GM18507 (cell line): ENCODE measurements at regions not wholly inside any gene's neighbourhood (a gene's known extent, or its start where the extent isn't known, plus 50 kb on each side); places are given as distances from the start of the nearest gene placed in this dataset.

Experiments
- DNase-seq: peaks from one replicate; pipeline ENCODE4 v3.0.0; 2011; ENCODE audit warnings: low read depth; ENCODE audit not compliant: insufficient read length; ENCODE audit errors: extremely low spot score
- FAIRE-seq: peaks from 2 replicates; lab custom pipeline; 2011; peaks lifted over from hg19 to GRCh38; lab: Jason Lieb, UNC

DNA sequence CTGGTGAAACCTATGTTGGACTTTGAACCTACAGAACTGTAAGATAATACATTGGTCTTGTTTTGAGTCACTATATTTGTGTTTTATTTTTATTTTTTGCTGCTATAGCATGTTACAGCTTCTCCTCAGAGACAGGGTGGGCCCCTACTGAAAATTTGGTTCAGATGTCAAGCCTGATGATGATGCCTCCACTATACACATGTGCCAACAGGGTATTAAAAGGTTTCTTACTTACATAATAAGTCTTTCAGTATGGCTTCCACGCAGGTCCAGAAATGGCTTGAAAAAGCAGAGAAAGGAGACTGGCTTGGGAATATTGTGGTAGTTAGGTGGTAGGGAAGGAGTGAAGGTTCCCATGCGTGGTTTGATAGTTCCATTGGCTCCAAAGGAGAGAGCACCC, 52.9 kb upstream of the ELAC2 start:
- DNase-seq (no peak), FAIRE-seq (no peak)

DNA sequence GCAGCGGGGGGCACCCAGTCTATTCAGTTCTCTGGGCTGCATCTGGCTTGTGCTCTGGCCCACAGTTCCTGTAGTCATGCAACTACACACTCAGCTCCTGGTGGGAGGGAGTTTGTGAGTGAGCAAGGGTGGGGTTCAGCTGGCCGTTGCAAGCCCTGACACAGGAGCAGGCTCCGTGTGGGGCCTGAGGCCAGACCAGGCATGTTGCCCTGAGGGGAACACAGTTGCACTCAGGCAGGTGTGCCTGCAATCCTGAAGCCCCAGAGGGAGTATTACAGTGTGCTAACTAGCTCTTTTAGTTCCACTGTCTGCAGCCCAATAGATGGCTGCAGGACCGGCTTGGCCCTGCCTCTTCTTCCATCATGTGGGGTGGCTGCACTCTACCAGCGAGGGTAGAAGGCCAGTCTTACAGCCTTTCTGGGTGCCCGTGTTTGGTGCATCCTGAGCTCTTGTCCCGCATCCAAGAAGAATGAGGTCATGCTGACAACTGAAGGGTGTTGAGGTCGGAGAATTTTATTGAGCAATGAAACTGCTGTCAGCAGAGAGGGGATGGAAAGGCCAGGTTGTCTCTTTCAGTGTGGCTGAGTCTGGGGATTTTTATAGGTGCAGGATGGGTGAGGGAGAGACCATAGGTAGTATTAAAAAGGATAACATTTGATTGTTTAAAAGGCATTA, 49.9 kb upstream of the ELAC2 start:
- no peak for DNase-seq
- FAIRE-seq: no peak
